Epithelial cell of proximal tubule (primary cell): ENCODE measurements at regions not wholly inside any gene's neighbourhood (a gene's known extent, or its start where the extent isn't known, plus 50 kb on each side); places are given as distances from the start of the nearest gene placed in this dataset.

Experiments used
- DNase-seq: peaks from one replicate; pipeline ENCODE4 v3.0.0-alpha.2; 2011; ENCODE audit warnings: low read depth
- H3K4me3 ChIP-seq: 2 replicates; pipeline ENCODE4 v1.5.1; 2011; ENCODE audit warnings: low read depth, mild to moderate bottlenecking, low read length
- TF ChIP-seq, protein P1 (sequence below): conservative IDR thresholded peaks from 2 replicates; pipeline ENCODE4 v1.5.1; 2012; ENCODE audit warnings: low read depth, mild to moderate bottlenecking, low read length

DNA sequence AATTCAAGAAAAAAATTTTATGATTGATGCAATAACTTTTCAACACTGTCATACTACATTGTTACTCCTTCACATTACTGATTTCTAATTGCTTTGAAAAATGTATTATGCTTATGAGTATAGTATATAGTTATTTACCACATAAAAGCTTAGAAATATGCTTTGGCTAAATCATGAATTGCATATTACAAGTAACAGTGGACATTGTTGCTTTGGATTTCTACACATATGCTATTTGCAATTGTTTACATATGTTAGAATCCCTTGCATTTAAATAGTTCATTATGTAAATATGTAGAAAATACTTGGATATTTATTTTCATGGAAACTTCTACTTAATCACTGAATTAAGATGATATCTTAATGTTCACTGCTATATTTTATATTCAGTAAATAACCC, 577.5 kb downstream of the QKI start:
- no peak overlapping the region for H3K4me3 ChIP-seq
- TF ChIP-seq, protein P1, sequence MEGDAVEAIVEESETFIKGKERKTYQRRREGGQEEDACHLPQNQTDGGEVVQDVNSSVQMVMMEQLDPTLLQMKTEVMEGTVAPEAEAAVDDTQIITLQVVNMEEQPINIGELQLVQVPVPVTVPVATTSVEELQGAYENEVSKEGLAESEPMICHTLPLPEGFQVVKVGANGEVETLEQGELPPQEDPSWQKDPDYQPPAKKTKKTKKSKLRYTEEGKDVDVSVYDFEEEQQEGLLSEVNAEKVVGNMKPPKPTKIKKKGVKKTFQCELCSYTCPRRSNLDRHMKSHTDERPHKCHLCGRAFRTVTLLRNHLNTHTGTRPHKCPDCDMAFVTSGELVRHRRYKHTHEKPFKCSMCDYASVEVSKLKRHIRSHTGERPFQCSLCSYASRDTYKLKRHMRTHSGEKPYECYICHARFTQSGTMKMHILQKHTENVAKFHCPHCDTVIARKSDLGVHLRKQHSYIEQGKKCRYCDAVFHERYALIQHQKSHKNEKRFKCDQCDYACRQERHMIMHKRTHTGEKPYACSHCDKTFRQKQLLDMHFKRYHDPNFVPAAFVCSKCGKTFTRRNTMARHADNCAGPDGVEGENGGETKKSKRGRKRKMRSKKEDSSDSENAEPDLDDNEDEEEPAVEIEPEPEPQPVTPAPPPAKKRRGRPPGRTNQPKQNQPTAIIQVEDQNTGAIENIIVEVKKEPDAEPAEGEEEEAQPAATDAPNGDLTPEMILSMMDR = no peak
- DNase-seq = no peak

DNA sequence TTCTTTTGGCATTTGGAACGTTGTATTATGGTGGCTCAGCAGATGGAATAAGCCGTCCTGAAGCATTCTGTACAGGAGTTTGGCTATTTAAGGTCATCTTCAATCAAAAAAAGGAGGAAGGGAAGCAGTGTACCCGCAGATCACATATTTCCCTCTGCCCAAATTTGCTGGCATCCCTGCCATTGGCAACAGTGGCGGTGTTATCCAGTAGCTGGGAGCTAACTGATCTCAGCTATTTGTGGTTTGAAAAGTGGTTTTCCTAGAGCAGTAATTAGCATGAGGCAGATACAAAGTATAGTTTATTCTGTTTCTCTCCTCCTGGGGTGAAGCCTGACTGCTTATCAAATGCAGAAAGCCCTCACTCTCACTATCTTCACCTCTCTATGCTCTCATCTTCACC, 576.8 kb downstream of the QKI start:
- DNase-seq = no peak
- no peak overlapping the region for H3K4me3 ChIP-seq
- TF ChIP-seq, protein P1 = no peak

DNA sequence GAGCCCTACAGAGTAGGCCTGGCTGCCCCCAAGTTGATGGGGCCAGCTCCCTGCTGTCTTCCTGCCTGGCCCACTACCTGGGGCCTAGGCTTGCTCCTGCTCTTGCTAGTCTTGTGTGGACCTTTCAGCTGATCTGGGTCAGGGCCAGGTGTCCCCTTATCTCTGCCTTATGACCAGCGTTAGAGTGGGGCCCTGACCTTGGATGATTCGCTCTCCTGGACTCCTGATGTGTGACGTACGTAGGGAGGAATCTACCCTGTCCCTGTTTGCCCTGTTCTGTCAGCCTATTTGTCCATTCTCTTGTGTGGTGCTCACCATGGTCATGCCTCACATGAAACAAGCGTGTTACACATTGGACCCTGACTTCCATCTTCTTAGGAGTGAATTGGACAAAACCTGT, 571.8 kb downstream of the QKI start:
- DNase-seq = no peak
- H3K4me3 ChIP-seq = no peak overlapping the region
- TF ChIP-seq, protein P1 = no peak

DNA sequence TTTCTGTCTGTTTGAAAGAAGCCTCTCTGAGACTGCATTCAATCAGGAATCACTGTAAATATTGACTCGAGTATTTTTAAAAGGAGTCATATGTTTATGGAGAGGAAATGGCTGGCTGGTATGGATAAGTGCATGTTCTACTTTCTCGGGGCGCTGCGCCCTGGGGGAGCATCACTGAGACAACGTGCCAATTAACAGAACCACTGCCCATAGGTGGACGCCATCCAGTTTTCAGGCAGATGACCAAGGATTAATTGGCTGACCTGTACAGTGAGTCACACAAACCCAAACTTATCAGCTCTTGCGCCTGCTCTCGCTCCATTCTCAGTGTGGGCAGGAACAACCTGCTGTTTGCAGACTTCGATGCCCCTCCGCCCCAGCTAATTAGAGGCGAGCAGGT, 571.2 kb downstream of the QKI start:
- DNase-seq = no peak
- TF ChIP-seq, protein P1 = no peak
- no peak overlapping the region for H3K4me3 ChIP-seq

DNA sequence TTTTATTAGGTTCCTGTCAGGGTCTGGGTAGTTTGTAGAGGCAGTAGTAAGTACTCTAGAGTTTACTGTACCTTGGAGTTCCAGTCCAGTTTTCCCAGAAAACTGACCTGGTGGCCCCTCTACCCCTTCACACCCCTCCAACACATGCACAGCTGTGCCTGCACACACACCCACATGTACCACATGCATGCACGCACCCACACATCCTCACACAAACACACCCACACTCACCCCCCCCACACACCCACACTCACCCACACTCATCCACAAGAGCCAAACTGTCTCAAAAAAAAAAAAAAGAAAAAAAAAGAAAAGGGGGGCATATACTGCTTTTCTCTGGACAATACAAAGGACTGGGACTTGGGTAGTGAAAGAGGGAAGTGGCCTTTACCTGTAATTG, 570.5 kb downstream of the QKI start:
- no peak overlapping the region for H3K4me3 ChIP-seq
- no peak for DNase-seq
- TF ChIP-seq, protein P1 = no peak

DNA sequence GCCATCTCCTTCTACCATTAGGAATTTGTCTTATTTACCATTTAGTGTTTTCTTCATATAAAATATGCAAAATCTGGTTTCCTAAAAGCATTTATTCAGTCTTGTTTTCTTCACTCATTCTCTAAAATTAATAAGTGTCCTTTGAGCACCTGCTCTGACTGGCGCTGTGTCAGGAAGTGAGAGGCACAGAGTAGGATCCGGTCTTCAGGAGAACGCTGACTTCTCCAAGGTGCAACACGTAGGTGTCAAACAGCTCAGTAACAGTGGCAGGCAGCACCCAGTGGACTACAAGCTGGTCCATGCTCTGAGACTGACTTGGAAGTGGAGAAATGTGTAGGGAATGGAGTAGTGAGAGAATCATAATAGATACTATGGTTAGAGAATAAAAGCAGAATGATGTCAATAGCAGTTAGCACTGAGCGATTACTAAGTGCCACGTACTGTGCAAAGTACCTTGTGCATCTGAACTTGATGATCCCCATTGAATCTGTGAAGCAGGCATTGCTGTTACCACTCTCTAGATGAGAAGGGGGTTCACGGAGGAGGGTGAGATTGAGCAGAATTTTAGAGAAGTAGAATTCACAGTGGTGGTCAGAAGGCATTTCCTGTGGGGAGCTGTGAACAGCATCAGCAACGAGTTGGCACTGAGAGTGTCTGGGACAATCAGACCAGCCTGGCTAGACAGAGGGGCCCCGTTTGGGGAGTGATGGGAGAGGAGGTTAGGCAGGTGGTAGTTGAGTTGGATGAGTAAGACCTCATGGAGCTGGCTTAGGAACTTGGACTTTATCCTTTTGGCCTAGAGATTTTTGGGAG, 569.8 kb downstream of the QKI start:
- no peak overlapping the region for H3K4me3 ChIP-seq
- DNase-seq = no peak
- TF ChIP-seq, protein P1 = no peak

DNA sequence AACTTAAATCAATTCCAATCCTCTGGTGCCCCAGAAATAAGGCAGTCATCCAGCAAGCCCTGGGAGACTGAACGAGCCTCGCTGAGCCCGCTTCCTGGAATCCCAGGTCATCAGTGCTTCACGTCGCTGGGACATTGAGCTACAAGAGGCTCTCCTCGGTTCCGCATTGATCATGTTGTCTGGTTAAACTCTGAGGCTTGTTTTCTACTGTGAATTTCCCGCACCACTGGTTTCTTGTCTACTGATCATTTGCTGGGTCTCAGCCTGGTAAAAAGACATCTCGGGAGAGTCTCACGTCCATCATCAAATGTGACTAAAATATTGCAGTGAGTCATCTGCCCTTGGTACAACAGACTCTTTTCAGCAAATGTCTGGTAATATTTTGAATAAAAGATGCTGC, 569.2 kb downstream of the QKI start:
- TF ChIP-seq, protein P1 = no peak
- DNase-seq = no peak
- no peak overlapping the region for H3K4me3 ChIP-seq
